DMS 273 (cell line): ENCODE measurements at regions not wholly inside any gene's neighbourhood (a gene's known extent, or its start where the extent isn't known, plus 50 kb on each side); places are given as distances from the start of the nearest gene placed in this dataset.
A peak's percentile ranks its signal among the peaks of the same experiment; 100 is the strongest.

ENCODE experiments used
- DNase-seq: peaks from one replicate; lab custom pipeline; 2025; ENCODE audit not compliant: unreplicated experiment; lab: John Stamatoyannopoulos, UW

GRCh38 chrX:99137488-99137887 lies 1272.6 kb downstream of the PCDH19 start:
- DNase-seq, result no peak

- DNase-seq, result no peak
Measured at GRCh38 chrX:99117011-99117410, 1293.1 kb downstream of the PCDH19 start.

DNA sequence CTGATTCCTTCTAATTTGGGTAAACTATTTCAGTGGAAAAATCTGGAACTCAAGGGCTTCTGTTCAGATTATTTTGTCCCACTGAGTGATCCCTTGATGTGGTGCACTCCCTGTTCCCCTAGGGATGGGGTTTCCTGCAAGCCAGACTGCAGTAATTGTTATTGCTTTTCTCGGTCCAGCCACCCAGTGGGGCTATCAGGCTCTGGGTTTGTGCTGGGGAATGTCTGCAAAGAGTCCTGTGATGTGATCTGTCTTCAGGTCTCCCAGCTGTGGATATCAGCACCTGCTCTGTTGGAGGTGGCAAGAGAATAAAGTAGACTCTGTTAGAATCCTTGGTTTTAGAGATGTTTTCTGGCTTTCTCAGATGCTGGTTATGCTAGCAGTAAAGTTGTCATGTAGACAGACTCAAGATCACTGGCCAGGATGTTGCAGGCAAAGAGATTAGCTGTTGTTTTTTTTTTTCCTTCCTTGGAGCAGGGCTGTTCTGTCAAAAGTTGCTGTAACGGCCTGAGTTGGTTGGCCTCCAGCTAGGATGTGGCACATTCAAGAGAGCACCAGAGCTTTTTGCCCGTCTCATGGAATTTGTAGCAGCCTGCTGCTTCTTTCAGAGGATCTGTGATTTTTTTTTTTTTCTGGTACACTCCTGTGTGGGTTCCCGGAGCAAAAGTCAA lies 1314.0 kb downstream of the PCDH19 start:
- DNase-seq, result no peak

- DNase-seq, result no peak
Measured at GRCh38 chrX:99091459-99091858, 1318.6 kb downstream of the PCDH19 start.

DNA sequence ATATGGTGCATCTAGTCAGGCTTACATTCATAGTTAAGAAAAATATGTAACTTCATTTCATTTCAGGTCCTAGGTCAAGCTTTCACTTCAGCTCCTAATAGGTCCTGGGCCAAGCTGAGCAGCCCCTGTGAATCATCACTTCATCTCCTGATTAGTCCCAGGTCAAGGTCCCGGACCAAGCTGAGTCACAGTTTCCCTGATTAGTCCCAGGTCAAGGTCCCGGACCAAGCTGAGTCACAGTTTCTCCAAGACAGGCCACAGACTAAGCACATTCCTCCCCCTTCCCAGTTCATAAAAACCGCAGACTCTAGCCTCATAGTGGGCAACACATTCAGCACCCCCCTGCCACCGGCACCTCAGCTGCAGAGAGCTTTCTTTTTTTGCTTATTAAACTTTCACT lies 1331.8 kb downstream of the PCDH19 start:
- DNase-seq, result no peak

- DNase-seq, result no peak
Measured at GRCh38 chrX:99077099-99077498, 1333.0 kb downstream of the PCDH19 start.

GRCh38 chrX:99073551-99073950 lies 1336.5 kb downstream of the PCDH19 start:
- DNase-seq, result no peak

DNA sequence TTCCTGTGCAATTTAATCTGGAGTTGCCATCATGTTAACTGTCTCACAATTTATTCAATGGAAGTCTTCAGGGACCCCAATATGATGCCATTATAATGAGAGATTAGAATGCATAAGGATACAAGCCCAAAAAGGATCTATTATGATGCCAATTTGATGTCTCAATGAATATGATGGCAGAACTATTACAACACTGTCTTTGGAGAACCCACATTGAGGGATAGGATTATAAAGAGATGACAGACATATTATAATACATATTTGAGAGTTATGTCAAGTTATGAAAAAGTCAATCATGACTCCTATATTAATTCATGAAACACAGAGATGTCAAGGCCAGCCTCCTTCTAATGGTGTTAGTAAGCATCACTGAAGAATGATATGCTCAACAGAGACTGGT lies 1358.4 kb downstream of the PCDH19 start:
- DNase-seq, result no peak

DNA sequence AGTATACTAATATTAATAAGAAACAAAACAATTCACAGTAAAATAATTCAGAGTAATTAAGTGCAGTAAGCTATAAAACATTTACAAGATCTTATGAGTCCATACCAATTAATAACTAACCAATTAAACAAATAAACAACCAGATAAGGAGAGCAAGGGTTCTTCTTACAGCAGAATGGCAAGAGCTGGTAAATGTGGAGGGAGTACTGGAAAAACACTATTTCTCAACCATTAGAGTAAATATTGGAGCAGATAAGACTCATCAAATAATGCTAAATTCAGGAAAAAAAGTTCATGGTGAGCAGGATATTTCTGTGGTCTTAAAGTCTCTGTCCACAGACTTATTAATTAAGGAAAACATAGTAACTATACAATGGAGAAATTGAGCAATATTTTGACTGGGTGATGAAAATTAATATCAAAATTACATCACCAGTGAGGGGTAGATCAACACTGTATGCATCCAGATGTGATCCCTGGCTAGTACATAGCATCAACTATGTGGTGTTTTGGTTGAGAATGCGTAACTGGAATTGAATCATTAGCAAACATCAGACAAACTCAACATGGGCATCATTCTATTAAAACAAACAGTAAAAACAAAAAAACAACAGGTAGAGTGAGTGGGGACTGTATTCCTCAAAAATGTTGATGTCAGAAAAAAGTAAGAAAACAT lies 1376.7 kb downstream of the PCDH19 start:
- DNase-seq, result no peak

DNA sequence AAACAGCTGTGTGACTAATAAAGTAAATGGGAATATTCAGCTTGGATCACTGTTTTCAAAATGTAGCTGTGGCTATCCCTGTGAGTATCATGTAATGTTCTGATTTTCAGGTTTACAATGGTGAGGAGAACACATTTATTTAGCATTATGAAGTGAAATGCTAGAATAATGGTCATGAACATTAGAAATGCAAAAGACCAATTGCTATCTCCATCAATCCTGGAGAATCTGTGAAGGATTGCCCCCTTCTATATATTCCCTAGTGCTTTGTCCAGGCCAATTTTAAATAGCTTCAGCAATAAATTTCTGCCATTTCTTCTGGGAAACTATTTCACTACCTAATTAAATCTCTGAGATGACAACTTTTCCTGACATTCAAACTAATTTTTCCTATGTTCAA lies 1399.1 kb downstream of the PCDH19 start:
- no peak for DNase-seq

- no peak for DNase-seq
Measured at GRCh38 chrX:99001286-99001685, 1408.8 kb downstream of the PCDH19 start.

GRCh38 chrX:98962996-98963395 lies 1447.1 kb downstream of the PCDH19 start:
- DNase-seq, result no peak

GRCh38 chrX:98956014-98956413 lies 1454.1 kb downstream of the PCDH19 start:
- DNase-seq, result peak; percentile 14

GRCh38 chrX:98939456-98939855 lies 1470.6 kb downstream of the PCDH19 start:
- no peak for DNase-seq

DNA sequence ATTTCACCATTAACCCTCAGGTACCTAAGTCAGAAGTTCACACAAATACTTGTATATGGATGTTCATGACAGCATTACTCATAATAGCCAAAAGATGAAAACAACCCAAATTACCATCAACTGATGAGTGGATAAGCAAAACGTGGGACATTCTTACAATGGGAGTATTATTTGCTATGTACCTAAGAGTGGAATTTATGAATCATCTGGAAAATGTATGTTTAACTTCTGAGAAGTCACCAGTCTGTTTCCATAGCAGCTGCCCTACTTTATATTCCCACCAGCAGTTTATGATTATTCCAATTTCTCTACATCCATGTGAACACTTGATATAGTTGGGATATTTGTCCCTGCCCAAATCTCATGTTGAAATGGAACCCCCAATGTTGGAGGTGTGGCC lies 1478.9 kb downstream of the PCDH19 start:
- no peak for DNase-seq

GRCh38 chrX:98924511-98924910 lies 1485.6 kb downstream of the PCDH19 start:
- no peak for DNase-seq

DNA sequence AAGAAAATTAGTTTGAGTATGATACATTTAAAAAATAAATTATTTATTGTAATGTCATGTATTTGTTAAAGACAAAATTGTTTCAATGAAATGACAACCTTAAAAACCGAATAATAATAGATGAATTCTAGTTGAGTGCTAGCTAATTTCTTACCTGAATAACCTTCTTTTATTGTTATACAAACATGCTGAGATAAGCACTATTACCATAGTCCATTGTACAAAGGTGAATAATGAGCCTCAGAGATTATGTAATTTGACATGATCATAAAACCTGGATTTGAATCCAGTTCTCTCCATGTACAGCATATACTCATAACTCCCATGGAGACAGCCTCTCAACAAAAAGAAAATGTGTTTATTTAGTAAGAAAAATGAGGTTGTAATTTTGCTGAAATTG lies 1512.9 kb downstream of the PCDH19 start:
- DNase-seq, result no peak

DNA sequence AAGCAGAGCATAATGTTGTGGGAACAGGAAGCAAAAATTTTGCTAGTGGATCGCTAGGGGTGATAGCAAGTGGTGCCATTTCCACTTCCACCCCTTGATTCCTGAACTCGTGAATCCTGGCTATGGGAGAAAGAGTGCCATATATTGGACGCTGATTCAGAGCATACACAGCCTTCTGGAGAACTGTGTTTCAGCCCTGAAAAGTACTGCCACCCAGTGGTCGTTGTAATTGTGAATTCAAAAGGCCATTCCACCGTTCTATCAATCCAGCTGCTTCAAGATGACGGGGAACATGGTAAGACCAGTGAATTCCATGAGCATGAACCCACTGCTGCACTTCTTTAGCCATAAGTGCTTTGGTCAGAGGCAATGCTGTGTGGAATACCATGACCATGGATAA lies 1559.4 kb downstream of the PCDH19 start:
- DNase-seq, result peak; percentile 65
